ENCODE measurements at regions not wholly inside any gene's neighbourhood (a gene's known extent, or its start where the extent isn't known, plus 50 kb on each side); places are given as distances from the start of the nearest gene placed in this dataset.

GRCh38 chr5:159758189-159758588, 158.1 kb upstream of the ADRA1B start:
- TF ChIP-seq POLR2AphosphoS5 (IDR thresholded peaks at IDR 0.05) = no peak
- no peak for TF ChIP-seq CTCF (IDR thresholded peaks at IDR 0.05 in 8 of 11, conservative IDR thresholded peaks at IDR 0.05 in 3 of 11)
